PFSK-1 (cell line): ENCODE measurements at regions not wholly inside any gene's neighbourhood (a gene's known extent, or its start where the extent isn't known, plus 50 kb on each side); places are given as distances from the start of the nearest gene placed in this dataset.

Experiments
- FOXP2 ChIP-seq: optimal IDR thresholded peaks from 2 replicates; pipeline ENCODE3; 2011; ENCODE audit warnings: borderline replicate concordance, control low read depth, inconsistent platforms; ENCODE audit not compliant: insufficient read depth; ENCODE audit errors: extremely low read length, extremely low read depth
- POLR2AphosphoS5 ChIP-seq: IDR thresholded peaks from 2 replicates; pipeline ENCODE4 v1.6.1; 2012; ENCODE audit warnings: low read depth, mild to moderate bottlenecking, control low read depth, low read length, moderate library complexity
- REST ChIP-seq, 2 experiments: IDR thresholded peaks; 2 replicates each; pipeline versions ENCODE4 v1.6.1 to v1.8.0; 2011 to 2012; ENCODE audit warnings: low read depth in 2 of 2, low read length in 2 of 2, control low read depth in 1 of 2, inconsistent platforms in 1 of 2, mild to moderate bottlenecking in 1 of 2, moderate library complexity in 1 of 2; ENCODE audit not compliant: insufficient read depth in 1 of 2
- SIN3A ChIP-seq: IDR thresholded peaks from 2 replicates; pipeline ENCODE4 v1.6.1; 2012; ENCODE audit warnings: mild to moderate bottlenecking, low read length, moderate library complexity, borderline replicate concordance; ENCODE audit not compliant: insufficient read depth
- TAF1 ChIP-seq: IDR thresholded peaks from 2 replicates; pipeline ENCODE4 v1.6.1; 2012; ENCODE audit warnings: low read length, control low read depth, borderline replicate concordance; ENCODE audit not compliant: insufficient read depth

- TF ChIP-seq TAF1 (no peak), POLR2AphosphoS5 (no peak), REST (IDR thresholded peaks at IDR 0.05; ENCODE audit: insufficient read depth in 1 of 2, low read depth in 2 of 2, low read length in 2 of 2) (no peak), FOXP2 (no peak), SIN3A (no peak)
Measured at GRCh38 chr16:55401046-55401445, 77.0 kb downstream of the IRX6 start.
